ENCODE measurements at regions not wholly inside any gene's neighbourhood (a gene's known extent, or its start where the extent isn't known, plus 50 kb on each side); places are given as distances from the start of the nearest gene placed in this dataset.

GRCh38 chr16:82523815-82524214 is 103.0 kb upstream of the CDH13 start:
- H3K4me3 ChIP-seq (ENCODE audit: low read depth, low read length), result no peak overlapping the region
- TF ChIP-seq, protein P1, sequence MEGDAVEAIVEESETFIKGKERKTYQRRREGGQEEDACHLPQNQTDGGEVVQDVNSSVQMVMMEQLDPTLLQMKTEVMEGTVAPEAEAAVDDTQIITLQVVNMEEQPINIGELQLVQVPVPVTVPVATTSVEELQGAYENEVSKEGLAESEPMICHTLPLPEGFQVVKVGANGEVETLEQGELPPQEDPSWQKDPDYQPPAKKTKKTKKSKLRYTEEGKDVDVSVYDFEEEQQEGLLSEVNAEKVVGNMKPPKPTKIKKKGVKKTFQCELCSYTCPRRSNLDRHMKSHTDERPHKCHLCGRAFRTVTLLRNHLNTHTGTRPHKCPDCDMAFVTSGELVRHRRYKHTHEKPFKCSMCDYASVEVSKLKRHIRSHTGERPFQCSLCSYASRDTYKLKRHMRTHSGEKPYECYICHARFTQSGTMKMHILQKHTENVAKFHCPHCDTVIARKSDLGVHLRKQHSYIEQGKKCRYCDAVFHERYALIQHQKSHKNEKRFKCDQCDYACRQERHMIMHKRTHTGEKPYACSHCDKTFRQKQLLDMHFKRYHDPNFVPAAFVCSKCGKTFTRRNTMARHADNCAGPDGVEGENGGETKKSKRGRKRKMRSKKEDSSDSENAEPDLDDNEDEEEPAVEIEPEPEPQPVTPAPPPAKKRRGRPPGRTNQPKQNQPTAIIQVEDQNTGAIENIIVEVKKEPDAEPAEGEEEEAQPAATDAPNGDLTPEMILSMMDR (IDR thresholded peaks at IDR 0.05; ENCODE audit: insufficient read depth, low read depth, low read length), result no peak
- no peak for DNase-seq (ENCODE audit: low read depth)

- H3K4me3 ChIP-seq (ENCODE audit: low read depth, low read length), result no peak overlapping the region
- no peak for DNase-seq (ENCODE audit: low read depth)
- TF ChIP-seq, protein P1 (IDR thresholded peaks at IDR 0.05; ENCODE audit: insufficient read depth, low read depth, low read length), result no peak
These were observed 104.7 kb upstream of the CDH13 start for GRCh38 chr16:82522026-82522425.

DNA sequence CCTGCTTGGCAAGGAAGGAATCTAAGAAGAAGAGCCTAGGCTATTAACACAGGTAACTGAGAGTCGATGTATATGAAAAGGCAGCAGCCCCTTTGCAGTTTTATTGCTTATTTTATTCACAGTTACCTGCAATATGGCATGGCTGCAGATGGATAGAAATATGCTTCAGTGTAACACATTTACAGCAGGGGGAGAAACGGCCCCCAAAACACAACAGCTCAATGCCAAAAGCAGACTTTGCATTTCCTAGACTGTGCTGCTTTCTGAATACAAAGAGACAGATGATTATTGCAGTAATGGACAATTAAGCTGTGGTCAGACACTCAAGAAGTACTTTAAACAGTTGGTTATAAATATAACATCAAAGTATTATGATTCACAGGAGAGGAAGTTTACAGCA is 108.0 kb upstream of the CDH13 start:
- TF ChIP-seq, protein P1 (IDR thresholded peaks at IDR 0.05; ENCODE audit: insufficient read depth, low read depth, low read length), result no peak
- no peak overlapping the region for H3K4me3 ChIP-seq (ENCODE audit: low read depth, low read length)
- DNase-seq (ENCODE audit: low read depth), result no peak

DNA sequence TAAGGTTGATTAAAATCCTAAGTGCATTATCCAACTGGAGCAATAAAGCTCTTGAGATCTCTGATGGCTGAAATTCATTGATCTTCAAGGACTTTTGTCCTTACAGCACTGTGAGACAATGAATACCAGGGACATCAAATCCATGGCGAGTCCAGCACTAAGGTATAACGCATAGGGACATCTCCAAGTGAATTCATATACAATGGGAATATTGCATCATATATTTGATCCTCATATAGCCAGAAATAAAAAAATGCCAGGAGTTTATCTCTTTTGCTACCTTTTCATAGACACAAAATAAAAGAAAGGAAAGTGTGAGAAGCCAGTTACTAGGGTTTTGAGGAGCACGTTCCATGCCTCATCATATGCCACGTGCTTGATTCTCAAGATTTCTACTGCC is 112.5 kb upstream of the CDH13 start:
- no peak for DNase-seq (ENCODE audit: low read depth)
- TF ChIP-seq, protein P1 (IDR thresholded peaks at IDR 0.05; ENCODE audit: insufficient read depth, low read depth, low read length), result no peak

GRCh38 chr16:82510789-82511305 is 115.9 kb upstream of the CDH13 start:
- TF ChIP-seq, protein P1 (IDR thresholded peaks at IDR 0.05; ENCODE audit: insufficient read depth, low read depth, low read length), result no peak
- DNase-seq (ENCODE audit: low read depth), result no peak
- H3K4me3 ChIP-seq (ENCODE audit: low read depth, low read length), result no peak overlapping the region

More for the DNA sequence above, 112.5 kb upstream of the CDH13 start:
- no peak overlapping the region for H3K4me3 ChIP-seq (ENCODE audit: low read depth, low read length)

GRCh38 chr16:82509691-82510430 is 116.9 kb upstream of the CDH13 start:
- DNase-seq (ENCODE audit: low read depth), result no peak
- no peak overlapping the region for H3K4me3 ChIP-seq (ENCODE audit: low read depth, low read length)
- TF ChIP-seq, protein P1 (IDR thresholded peaks at IDR 0.05; ENCODE audit: insufficient read depth, low read depth, low read length), result no peak
